Ammon's horn (tissue), 1 donor: ENCODE measurements at regions not wholly inside any gene's neighbourhood (a gene's known extent, or its start where the extent isn't known, plus 50 kb on each side); places are given as distances from the start of the nearest gene placed in this dataset.
A peak's percentile ranks its signal among the peaks of the same experiment; 100 is the strongest.
"Not testable (repeated sequence)": the region's sequence is repeated elsewhere in the genome, so short reads cannot be mapped to it uniquely, and the experiment has no call there.

Experiments used
- DNase-seq: peaks from one replicate; pipeline ENCODE4 v3.0.0-alpha.2; 2016; ENCODE audit warnings: low spot score

DNA sequence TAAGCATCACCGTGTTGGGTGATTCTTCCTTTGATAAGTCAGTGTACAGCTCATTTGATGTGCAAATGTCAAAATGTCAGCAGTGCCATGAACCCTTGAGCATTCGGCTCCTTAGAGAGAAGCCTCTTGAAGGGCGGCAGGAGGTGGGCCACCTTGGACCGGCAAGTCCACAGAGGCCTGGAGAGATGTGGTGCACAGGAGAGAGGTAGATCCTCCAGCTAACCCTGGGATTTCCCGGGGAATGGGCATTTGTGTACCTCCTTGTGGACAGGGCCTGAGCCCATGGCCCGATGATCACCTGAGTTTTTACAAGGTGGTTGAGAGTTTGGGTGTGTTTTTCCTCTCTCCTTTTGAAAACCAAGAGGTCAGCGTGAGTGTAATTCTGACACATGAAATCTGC lies 133.2 kb upstream of the RCN1 start:
- no peak for DNase-seq

DNA sequence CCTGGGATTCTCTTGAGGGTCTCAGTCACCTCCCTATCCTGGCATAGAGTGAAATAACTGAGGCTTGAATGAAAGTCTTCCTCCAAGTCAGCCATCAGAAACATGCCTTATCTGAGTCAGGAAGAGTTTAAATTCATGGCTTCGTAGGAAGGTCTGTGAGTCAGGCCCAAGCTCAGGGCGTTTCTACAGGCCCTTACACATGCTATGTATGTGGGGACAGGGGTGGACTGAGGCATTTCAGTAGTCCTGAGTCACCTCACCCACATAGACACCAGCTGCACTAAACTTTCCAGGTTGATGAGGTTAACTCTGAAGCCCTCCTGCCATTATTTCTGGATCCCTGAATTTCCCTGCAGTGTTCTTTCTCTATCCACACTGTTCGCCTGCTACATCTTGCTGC lies 134.6 kb upstream of the RCN1 start:
- DNase-seq: no peak

DNA sequence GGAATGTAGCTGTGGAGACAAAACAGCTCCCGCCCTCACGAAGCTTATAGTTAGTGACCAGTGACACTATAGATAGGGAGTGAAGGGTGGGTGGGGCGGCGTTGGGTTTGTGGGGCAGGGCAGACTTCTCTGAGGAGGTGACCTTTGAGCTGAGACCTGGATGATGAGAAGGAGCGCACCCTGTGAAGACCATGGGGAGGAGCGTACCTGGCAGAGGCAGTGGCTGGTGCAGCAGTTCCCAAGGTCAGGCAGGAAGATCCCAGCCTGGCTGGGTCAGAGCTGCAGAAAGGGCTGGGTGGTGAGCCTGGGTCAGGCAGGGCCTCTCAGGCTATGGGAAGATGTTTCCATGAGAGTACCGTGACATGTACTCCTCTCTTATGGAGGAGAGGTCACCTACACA lies 135.0 kb upstream of the RCN1 start:
- DNase-seq: no peak

DNA sequence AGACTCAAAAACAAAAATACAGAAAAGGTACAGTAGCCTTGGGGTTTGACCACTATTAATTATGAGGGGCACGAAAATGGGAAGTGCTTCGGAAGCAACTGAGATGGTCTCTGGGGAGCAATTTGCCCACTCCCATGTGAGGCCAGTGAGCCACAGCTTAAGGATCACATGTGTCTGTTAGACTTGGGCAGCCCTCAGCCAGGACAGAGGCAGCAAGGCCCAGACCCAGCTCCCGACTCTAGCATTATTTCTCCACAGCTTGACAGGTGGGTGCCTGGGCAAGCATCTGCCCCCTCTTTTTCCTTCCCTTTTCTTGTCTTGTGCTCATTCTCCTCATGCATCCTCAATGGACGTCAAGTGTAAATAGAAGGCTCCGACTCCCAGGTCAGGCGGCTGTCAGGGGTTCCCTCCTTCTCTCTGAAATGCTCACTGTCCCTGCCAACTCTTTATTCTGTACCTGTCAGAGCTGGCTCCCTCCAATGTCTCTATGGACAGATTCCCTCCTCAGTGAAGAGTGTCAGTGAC lies 137.0 kb upstream of the RCN1 start:
- DNase-seq: no peak

DNA sequence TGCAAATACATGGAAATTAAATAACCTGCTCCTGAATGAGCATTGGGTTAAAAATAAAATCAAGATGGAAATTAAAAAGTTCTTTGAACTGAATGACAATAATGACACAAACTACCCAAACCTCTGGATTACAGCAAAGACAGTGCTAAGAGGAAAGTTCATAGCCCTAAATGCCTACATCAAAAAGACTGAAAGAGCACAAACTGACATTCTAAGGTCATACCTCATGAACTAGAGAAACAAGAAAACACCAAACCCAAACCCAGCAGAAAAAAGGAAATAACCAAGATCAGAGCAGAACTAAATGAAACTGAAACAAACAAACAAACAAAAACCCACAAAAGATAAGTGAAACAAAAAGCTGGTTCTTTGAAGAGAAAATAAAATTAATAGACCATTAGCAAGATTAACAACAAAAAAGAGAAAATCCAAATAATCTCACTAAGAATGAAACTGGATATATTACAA lies 138.6 kb upstream of the PAX6 start:
- DNase-seq: not testable (repeated sequence)

DNA sequence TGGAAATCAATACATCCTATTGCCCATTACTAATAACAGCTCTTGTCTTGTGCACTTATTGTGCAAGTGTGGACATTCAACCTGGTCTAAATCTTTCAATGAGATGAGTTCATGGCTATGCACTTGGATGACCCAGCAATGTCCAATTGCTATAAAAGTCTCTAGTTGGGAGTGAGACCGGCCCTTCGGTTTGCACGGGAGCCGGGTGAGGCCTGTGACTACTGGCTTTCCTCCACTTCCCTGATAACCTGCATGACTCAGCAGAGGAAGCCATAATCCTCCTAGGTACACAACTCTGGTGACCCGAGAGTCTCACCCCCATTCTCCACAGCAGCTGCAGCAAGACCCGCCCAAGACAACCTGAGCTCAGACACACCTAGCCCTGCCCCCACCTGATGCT lies 135.9 kb upstream of the PAX6 start:
- no peak for DNase-seq

DNA sequence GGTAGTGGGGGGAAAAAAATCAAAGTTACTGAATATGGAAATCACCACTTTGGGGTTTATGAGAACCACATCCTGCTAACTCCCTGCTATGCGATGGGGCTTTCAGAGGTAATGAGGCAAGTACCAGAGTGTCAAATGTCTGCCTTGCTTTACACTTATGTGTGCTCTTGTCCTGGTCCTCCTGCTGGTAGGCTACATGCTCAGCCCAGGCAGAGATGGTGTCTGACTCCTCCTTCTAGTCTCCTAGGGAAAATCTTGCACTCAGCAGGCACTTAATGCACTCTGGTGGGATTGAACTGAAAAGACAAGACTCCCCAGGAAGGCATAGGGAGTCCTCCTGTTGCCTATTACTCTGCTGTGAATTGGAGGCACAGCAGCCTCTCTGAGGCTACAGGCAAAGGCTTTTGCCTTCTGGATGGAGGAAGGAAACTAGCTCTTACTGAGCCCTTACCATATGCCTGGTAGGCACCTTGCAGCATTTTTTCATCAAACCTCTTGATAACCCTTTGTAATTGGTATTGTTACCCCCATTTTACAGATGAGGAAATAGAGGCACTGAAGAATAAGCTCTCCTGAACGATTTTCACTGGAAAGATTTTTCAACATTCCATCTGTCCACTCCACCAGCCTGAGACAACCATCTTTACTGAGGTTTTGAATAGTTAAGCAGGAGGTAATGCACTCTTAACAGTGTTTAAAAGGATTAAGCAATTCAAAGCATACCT lies 132.1 kb upstream of the PAX6 start:
- no peak for DNase-seq

DNA sequence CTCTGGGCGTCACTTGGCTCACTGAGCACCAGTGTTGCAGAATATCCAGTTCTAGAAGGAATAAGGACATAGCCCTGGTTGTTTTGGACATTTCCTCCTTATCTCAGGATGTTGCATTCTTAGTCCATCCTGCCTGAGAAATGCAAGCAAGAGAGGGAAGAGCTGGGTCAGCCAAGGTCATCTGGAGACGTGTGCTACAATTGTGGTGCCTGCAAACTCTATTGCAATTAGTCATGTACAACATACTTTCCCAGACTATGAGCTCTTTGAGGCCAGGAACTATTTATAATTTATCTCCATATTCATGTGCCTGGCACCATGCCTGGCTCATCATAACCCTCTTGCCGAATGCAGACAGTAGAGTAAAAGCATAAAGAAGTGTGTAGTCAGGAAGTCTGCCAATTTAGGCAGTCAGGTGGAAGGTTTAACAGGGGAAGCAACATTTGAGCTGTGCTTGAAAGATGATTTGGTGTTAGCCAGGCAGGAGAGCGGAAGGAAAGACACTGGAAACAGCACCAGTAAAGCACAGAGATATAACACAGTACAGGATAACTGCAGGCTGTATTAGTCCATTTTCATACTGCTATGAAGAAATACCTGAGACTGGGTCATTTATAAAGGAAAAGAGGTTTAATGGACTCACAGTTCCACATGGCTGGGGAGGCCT lies 129.4 kb upstream of the PAX6 start:
- DNase-seq: no peak

DNA sequence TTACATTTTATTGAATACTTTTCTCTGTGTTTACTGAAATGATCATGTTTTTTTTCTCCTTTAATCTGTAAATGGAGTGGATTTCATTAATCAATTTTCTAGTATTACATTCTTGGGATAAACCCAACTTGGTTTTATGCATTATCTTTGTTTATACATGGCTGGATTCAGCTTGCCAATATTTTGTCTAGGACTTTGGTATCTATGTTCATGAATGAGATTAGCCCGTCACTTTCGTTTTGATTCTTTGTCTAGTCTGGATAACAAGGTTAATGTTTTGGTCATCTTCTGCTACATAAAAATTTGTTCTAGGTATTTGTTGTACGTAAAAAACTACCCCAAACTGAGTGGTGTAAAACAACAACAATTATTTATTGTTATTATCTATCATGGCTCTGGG lies 127.9 kb upstream of the PAX6 start:
- DNase-seq: no peak

DNA sequence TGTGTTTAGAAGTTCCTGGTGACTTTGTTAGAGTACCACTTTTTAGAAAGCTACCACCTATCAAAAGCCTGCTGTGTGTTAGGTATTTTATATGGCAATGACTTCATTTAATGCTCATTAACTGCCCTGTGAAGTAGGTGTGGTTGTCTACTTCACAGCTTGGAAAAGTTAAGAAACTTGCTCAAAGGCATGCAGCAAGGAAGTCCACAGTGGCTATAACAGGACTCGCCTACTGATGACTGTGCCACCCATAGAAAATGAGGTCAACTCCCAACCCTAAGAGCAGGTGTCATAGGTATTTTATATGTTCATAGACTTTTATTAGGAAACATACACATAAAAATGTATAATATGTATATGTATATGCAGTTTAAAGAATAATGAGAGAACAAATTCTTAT lies 125.2 kb upstream of the PAX6 start:
- DNase-seq: no peak

DNA sequence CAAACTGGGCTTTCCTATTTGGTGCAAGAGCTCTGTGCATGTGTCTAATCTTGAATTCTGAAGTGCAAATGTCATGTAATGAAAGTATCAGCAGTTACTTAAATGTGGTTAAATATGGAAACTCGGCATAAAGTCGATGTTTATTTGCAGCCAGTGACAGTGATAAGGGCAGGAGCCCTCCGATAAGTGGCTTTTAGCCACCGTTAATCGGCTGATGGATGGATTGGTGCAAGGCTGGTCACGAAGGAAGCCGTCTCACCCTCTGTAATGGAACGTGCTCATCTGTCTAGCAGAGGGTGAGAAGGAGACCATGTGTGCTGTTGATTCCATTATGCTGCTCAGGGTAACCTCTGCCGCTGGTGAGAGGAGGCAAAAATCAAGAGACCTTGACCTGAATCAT lies 121.8 kb upstream of the PAX6 start:
- DNase-seq: no peak

DNA sequence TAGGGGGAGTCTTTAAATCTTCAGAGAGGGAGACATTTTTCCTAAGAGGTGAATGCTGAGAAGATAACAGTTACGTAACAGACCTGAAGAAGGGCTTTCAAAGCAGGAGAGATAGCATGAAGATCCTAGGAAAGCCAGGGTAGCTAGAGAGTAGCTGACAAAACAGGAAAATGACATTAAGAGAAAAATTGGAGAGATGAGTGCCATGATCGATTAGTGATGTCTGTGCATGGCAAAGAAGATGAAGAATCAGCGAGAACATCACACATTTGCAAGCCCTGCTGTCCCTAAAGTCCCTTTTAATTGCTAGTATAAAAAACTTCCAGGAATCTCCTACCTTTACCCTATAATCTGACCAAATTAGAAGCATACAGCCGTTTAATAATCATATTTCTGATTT lies 116.9 kb upstream of the PAX6 start:
- no peak for DNase-seq

DNA sequence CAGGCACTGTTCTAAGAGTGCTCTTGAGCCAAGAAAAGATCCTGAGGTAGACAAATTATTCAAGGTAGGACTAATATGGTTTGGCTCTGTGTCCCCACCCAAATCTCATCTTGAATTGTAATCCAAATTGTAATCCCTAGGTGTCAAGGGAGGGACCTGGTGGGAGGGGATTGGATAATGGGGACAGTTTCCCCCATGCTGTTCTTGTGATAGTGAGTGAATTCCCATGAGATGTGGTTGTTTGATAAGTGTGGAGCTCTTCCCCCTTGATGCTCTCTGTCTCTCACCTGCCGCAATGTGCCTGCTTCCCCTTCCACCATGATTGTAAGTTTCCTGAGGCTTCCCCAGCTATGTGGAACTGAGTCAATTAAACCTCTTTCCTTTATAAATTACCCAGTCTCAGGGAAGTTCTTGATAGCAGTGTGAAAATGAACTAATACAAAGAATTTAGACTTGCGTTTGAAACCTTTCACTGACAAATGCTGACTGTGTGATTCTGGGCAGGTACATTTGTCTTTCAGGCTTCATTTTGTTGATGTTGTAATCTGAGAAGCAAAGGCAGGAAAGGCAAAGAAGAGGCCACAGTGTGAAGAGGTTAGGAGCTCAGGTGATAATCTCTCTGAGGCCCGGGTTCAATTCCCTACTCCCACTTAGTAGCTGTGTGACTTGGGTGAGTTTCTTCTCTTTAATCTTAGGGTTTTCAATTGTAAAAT lies 115.8 kb upstream of the PAX6 start:
- DNase-seq: no peak

DNA sequence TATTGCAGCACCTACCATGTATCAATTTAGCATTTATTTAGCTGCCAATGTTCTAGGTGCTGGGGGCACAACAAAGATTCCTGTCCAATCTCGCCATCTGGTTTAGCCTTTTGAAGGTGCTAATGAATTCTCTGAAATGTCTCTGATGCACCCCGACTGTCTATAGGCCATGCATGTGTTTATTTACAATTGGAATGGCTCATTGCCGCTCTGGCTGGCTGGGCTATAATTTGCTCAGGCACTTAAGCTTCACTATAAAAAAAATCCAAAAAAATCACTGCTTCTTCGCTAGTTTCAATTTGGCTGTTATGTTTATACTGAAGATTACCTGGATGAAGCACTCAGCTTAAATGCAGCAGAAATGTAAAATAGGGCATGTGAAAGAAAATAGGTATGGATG lies 115.0 kb upstream of the PAX6 start:
- DNase-seq: no peak

DNA sequence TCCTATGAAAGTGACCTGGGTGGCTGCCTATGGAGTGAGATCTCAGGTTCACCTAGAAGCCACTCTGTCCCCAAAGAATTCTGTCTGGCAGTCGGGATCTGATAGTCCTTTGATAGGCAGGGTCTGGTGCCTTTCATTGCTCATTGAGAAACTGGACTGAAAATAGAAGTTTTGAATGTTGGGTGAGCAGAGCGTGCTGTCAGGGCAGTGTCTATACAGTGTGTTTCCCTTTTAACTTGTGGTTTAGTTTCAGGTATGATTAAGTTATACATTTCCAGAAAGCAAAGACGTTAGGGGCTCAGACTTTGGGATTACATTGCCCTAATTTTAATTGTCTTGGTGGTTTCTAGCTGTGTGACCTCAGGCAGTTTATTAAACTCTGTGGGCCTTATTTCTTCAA lies 111.3 kb upstream of the PAX6 start:
- DNase-seq: no peak

DNA sequence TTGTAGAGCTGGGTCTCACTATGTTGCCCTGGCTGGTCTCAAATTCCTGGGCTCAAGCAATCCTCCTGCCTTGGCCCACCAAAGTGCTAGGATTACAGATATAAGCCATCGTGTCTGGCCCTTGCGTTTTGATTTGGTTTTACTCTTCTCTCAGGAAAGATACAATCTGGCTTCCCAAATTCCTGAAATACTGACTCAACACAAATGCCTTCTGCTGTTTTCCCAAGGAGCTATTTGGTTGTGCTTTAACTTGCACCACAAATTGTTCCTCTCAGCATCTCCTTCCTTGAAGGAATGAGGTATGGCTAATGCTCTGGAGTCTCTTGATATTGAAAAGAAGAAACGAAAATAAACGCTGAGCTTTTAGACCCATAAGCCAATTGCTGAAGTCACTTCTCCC lies 110.0 kb upstream of the PAX6 start:
- peak; percentile 5 for DNase-seq

DNA sequence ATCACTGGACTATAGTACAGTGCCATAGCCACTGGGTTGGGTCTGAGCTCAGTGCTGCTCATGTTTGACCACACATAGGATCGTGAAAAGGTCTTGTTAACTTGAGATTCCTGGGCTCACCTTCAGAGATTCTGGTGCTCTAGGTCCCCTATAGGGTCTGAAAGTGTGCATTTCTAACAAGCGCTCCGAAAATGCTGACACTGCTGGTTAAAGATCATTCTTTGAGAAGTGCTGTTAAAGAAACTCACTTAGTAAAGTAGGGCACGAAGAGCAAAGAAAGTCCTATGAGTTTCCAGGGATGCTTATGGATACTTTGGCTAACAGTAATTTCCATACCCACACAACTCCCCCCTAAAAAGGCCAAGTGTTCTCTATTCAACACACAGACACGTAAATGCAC lies 108.1 kb upstream of the PAX6 start:
- DNase-seq: no peak

DNA sequence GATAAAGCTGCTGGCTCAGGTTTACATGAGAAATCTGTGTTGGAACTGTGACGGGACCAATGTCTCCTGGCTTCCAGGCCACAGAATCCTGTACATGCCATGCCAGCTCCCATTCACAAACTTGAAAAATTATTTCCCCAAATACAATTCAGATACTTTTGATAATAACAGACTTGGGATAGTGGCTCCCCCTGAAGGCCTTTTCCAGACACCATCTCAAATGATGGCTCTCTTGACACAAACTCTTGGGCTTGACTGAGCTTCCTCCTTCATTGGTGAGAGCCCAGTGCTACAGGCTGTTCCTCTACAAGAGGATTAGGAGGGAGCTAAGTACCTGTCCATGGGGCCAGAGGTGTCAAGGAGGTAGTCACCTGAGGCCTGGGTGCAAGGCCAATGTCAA lies 104.7 kb upstream of the PAX6 start:
- DNase-seq: no peak

DNA sequence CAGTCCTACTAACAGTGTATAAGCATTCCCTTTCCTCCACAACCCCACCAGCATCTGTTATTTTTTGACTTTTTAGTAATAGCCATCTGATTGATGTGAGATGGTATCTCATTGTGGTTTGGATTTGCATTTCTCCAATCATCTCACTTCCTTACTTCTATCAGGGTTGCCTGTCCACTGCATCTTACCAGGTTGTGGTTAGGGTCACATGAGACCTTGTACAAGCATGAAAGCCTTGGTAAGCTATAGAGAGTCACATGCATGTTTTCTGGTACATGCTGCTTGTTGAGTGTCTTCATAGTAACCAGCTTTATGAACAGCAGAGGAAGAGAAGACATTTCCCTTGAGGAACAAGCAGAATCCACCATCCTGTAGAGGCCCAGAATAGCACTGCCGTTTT lies 102.9 kb upstream of the PAX6 start:
- no peak for DNase-seq

DNA sequence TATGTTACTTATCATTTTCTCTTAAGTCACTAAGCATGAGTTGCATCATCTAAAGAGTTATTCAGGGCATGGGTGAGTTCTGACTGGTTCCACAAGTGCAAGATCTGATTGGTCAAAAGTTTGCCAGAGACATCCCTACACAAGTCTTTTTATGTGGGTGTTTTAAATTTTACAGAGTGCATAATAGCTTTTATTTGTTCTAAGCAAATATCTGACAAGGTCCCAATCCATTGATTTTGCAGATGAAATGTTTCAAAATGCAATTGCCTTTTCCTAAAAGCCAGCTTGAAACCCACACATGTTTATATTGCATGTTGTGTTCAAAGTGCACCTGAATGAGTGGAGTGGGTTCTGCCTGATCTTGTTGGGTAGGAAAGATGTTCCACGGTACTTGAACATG lies 101.7 kb upstream of the PAX6 start:
- no peak for DNase-seq

DNA sequence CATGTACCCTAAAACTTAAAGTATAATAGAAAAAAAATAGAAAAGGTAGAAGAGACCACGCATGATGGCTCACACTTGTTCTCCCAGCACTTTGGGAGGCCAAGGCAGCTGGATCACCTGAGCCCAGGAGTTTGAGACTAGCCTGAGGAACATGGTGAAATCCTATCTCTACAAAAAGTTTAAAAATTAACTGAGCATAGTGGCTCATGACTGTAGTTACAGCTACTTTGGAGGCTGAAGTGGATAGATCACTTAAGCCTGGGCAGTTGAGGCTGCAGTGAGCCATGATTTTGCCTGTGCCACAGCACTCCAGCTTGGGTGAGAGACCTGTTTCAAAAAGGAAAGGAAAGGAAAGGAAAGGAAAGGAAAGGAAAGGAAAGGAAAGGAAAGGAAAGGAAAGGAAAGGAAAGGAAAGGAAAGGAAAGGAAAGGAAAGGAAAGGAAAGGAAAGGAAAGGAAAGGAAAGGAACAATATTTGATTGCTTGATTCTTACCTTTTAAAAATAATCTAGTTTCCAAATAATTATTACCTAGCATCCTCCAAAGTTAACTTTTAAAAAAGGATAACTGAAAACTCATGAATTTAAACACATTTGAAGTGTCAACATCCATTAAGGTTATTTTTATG lies 99.9 kb upstream of the PAX6 start:
- no peak for DNase-seq

DNA sequence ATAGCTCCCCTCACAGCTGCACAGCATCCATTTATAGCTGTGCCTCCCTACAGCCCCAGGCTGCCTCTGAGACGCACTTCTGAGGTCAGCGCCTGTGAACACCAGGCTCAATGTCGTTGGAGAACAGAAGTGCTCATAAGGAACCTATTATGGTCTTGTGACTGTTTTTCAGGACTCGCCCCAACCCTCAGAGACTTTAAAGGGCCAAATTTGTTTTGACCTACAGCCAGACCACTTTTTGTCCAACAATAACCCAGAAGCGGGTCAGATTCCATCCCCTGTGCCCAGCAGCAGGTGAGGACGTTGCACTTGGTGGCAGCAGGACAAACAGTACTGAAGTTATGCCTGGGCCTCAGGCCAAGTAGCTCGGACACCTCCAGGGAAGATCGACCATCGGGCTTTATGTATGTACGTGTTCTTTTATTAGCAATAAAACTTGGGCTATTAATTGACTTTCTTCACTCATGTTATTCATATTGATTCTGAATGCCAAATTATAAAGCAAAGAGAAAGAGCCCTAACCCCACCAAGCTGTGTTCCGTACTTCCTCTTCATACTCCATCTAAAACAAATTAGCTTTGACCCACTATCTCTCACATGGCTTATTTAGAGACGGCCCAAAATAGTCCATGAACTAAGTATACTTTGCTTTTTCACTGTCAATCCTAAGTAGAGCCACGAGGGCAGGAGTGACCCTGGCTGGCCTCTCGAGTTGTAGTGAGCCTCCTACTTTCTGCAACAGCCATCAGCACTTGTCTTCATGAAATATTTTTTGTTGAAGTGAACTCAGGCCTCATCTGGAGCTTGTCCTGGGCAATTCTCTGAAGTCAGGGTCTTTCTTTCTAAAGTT lies 92.3 kb upstream of the PAX6 start:
- DNase-seq: no peak
